ENCODE measurements at regions not wholly inside any gene's neighbourhood (a gene's known extent, or its start where the extent isn't known, plus 50 kb on each side); places are given as distances from the start of the nearest gene placed in this dataset.
"Not testable (repeated sequence)": the region's sequence is repeated elsewhere in the genome, so short reads cannot be mapped to it uniquely, and the experiment has no call there.

GRCh38 chr4:3634281-3634857, 102.1 kb upstream of the LRPAP1 start:
- TF ChIP-seq CTCF (IDR thresholded peaks at IDR 0.05) (no peak), ZFX (IDR thresholded peaks at IDR 0.05; ENCODE audit: borderline replicate concordance) (no peak)

DNA sequence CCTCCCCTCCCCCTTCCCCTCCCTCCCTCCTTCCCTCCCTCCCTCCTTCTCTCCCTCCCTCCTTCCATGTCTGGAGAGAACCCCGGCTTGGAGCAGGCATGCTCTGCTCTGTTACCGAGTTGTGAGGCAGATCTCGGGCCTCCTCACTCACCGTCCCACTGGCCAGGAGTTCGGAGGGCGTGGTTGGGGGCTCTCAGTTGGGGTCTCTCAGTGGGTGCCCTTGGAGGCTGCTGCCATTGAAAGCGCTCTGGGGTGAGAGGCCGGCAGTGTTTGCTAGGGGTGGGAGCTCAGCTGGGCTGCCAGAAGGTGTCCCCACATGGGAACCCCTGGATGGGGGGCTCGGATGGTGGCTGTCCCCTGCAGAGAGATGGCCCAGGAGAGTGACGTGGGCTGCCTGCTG, 101.1 kb upstream of the LRPAP1 start:
- not testable (repeated sequence) for H3K27ac ChIP-seq

More at GRCh38 chr4:3634281-3634857, 102.1 kb upstream of the LRPAP1 start:
- H3K27ac ChIP-seq, result no peak overlapping the region

DNA sequence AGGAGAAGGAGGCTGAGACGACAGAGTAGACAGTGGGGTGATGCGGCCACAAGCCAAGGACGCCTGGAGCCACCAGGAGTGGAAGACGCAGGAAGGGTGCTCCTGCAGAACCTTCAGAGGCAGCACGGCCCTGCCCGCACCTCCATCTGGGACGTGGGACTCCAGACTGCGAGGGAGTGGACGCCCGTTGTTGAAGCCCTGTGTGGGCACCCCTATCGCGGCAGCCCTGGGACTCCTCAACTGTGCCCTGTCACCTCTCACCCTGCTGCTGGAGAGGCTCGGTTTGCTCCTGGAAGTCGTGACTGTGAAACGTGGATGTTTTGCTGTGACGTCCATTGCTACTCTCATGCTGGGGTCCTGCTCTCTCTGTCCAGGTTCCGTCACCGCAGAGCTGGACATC, 100.6 kb upstream of the LRPAP1 start:
- H3K27ac ChIP-seq, result not testable (repeated sequence)

DNA sequence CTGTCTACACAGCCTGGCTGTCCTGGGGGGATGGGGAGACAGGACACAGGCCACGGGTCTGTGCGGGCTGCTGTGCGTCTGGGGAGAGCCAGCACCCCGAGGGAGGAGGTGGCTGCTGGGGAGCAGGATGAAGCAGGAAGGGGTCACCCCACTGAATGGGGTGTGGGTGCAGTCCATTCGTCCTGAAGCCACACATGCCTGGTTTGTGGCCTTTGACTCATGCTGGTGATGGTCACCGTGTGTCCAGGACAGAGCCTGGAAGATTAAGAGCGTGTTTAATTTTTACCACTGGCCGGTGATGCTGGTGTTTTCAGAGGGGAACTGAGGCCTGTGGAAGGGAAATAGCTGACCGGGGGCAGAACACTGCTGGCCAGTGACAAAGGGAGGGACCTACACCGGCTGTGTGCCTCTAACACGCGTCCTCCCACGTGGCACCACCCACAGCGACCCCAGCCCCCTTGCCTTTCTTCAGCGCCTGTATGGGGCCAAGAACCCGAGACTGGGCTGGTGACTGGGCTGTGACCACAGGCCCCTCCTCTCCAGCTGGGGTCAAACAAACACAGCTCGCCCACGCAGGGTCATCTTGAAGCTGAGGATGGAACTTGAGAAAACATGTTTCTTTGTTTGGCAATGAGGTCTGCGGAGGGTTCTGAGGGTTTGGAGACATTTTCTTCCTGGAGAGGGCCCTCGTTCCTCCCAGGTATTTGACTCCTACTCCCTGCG, 99.5 kb upstream of the LRPAP1 start:
- not testable (repeated sequence) for H3K27ac ChIP-seq

DNA sequence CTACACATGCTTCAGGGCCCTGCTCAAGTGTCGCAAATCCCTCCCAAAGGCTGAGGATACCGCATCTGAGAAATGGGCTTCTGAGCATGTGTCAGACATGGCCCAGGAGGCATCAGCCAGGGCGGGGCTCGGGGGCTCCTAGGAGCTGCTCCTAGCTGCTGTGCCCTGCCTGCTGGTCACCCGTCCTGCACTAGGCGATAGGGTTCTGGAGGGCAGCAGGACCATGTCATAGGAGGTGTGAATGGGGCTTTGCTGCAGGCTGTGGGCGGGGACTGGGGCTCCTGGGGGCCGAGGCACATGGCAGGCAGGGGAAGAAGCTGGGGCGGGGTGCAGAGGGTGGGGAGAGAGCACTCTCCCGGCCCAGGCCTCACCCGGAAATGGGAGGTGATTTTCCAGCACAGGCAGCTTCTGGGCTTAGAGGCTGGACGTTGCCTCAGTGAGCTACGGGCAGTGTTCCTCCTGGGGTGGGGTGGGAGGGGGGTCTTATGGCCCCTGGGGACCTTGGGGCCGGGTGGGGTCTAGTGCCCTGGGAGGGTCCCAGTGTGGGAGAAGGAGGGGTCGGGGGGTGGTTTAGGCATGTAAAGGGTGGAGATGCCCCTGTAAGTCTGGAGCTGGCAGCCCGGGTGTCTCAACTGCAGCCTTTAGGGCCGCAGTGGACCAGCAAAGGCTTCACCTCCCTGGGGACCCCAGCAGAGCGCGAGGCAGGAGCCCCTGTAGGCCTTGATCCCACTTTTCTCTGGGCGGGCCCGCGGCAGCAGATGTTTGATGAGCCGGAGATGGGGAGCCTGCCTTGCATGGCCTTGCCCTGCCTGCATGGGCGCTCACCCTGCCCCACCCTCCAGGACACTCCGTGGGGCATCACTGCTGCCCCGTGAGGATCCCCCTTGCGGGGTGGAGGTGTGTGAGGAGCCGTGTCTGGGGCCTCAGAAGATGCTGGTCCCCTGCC, 98.6 kb upstream of the LRPAP1 start:
- H3K27ac ChIP-seq, result no peak overlapping the region
- TF ChIP-seq ZFX (IDR thresholded peaks at IDR 0.05; ENCODE audit: borderline replicate concordance) (no peak), CTCF (IDR thresholded peaks at IDR 0.05) (no peak)

GRCh38 chr4:3630136-3630597, 97.9 kb upstream of the LRPAP1 start:
- TF ChIP-seq ZFX (IDR thresholded peaks at IDR 0.05; ENCODE audit: borderline replicate concordance) (no peak), CTCF (IDR thresholded peaks at IDR 0.05) (no peak)
- H3K27ac ChIP-seq, result no peak overlapping the region

- no peak overlapping the region for H3K27ac ChIP-seq
- TF ChIP-seq CTCF (IDR thresholded peaks at IDR 0.05), result no peak
- TF ChIP-seq ZFX (IDR thresholded peaks at IDR 0.05; ENCODE audit: borderline replicate concordance), result no peak
These were observed 97.4 kb upstream of the LRPAP1 start for GRCh38 chr4:3629665-3630064.

DNA sequence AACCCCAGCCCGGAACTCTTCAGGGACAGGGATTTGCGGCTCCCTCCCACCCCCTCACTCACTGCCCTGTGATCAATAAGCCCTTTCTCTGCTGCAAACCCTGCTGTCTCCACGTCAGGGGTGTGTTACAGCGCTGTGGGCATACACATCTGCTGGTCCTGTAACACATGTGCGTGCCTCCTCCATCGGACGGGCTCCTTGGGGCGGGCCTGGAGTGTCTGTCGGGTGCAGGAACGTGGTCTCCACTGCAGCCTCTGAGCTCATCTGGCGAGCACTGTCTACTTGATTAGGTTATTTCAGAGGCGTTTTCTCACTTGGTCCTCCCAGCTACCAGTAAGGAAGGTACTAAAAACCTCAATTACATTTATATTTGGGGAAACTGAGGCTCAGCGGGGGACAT, 97.0 kb upstream of the LRPAP1 start:
- H3K27ac ChIP-seq, result not testable (repeated sequence)

DNA sequence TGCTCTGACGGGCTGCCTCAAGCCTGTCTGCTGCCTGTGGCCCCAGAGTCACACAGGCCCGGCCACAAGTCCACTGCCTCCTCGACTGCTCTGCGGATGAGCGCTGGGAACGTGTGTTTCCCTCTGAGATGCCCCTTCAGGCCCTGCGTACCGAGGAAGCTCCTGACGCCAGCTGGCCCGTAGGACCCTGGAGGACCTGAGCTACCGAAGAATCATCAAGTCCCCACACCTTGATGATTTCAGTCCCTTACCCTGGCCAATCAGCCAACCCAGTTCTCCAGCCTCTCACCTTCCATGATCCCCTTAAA, 96.6 kb upstream of the LRPAP1 start:
- TF ChIP-seq CTCF (IDR thresholded peaks at IDR 0.05), result no peak
- no peak for TF ChIP-seq ZFX (IDR thresholded peaks at IDR 0.05; ENCODE audit: borderline replicate concordance)
- no peak overlapping the region for H3K27ac ChIP-seq

- not testable (repeated sequence) for H3K27ac ChIP-seq
These were observed 96.0 kb upstream of the LRPAP1 start for GRCh38 chr4:3627967-3628867.

DNA sequence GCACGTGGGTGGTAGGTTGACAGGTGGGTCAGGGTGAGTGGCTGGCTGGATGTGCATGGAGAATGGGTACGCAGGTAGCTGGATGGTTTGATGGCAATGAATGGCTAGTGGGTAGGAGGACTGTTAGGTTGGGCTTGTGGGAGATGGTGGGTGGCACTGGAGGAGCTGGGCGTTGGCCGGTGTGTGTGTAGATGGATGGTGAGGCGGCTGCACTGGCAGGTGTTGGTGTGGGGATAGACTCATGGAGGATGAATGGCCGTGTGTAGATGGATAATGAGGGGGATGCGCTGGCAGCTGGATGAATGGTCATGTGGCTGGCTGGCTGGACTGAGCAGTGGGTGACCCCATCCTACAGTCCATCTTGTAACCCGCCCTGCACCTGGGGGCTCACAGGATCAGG, 95.2 kb upstream of the LRPAP1 start:
- not testable (repeated sequence) for H3K27ac ChIP-seq

GRCh38 chr4:3626131-3626884, 94.1 kb upstream of the LRPAP1 start:
- not testable (repeated sequence) for H3K27ac ChIP-seq
